HEK293 (cell line): ENCODE measurements at regions not wholly inside any gene's neighbourhood (a gene's known extent, or its start where the extent isn't known, plus 50 kb on each side); places are given as distances from the start of the nearest gene placed in this dataset.

Experiments used
- CTCF ChIA-PET: fragments of 350-600 bp; formaldehyde crosslinking; extraction: SDS; loops from one replicate; lab custom pipeline; 2021; ENCODE audit warnings: antibody characterized with exemption; lab: Yijun Ruan, JAX
- POLR2A ChIA-PET: fragments of 300-600 bp; formaldehyde crosslinking; extraction: SDS; loops from one replicate; lab custom pipeline; 2020; ENCODE audit warnings: antibody characterized with exemption, inconsistent platforms; lab: Yijun Ruan, JAX
- H3K27ac ChIP-seq: fragments of 200-500 bp; sonication (Bioruptor generic); 2 replicates; pipeline ENCODE4 v1.5.1; 2014; ENCODE audit warnings: low read depth, low read length, control low read depth, inconsistent platforms; ENCODE audit errors: extremely low read depth
- H3K36me3 ChIP-seq, 2 experiments: fragments of 200-500 bp in 1 of 2; sonication (Bioruptor generic) in 1 of 2; 1 replicate in 1 of 2; 2 replicates in 1 of 2; pipeline ENCODE4 v1.5.1; 2014 to 2017; ENCODE audit warnings: inconsistent platforms in 2 of 2, low read length in 2 of 2; ENCODE audit not compliant: control insufficient read depth in 2 of 2, insufficient read depth in 1 of 2
- H3K4me1 ChIP-seq: fragments of 200-500 bp; sonication (Bioruptor generic); 2 replicates; pipeline ENCODE4 v1.5.1; 2014; ENCODE audit warnings: mild to moderate bottlenecking, low read length, inconsistent platforms; ENCODE audit not compliant: control insufficient read depth, insufficient read depth
- H3K4me3 ChIP-seq: 2 replicates; pipeline ENCODE4 v1.5.1; 2011; ENCODE audit warnings: low read depth, mild to moderate bottlenecking, control low read depth, low read length, moderate library complexity
- H3K9me3 ChIP-seq: fragments of 200-500 bp; sonication (Bioruptor generic); 2 replicates; pipeline ENCODE4 v1.5.1; 2014; ENCODE audit warnings: low read depth, low read length, inconsistent platforms; ENCODE audit not compliant: control insufficient read depth, insufficient read depth
- GLIS1 ChIP-seq: fragments of 450-650 bp; formaldehyde crosslinking; IDR thresholded peaks from 2 replicates; pipeline ENCODE4 v1.5.1; 2016; ENCODE audit warnings: missing biosample characterization, missing genetic modification characterization
- KLF16 ChIP-seq: fragments of 450-650 bp; formaldehyde crosslinking; IDR thresholded peaks from 2 replicates; pipeline ENCODE4 v1.5.1; 2017; ENCODE audit warnings: missing biosample characterization, missing genetic modification characterization
- MEIS1 ChIP-seq: sonication (generic); formaldehyde crosslinking; IDR thresholded peaks from 2 replicates; pipeline ENCODE4 v1.8.1; 2022; ENCODE audit warnings: missing genetic modification reagents, mild to moderate bottlenecking, borderline replicate concordance
- OVOL3 ChIP-seq: fragments of 450-650 bp; formaldehyde crosslinking; IDR thresholded peaks from 2 replicates; pipeline ENCODE4 v1.5.1; 2016; ENCODE audit warnings: missing biosample characterization, missing genetic modification characterization
- ZBTB17 ChIP-seq: fragments of 450-650 bp; formaldehyde crosslinking; IDR thresholded peaks from 2 replicates; pipeline ENCODE4 v1.5.1; 2016; ENCODE audit warnings: missing biosample characterization, missing genetic modification characterization
- ZNF133 ChIP-seq: fragments of 450-650 bp; formaldehyde crosslinking; IDR thresholded peaks from 2 replicates; pipeline ENCODE4 v1.5.1; 2016; ENCODE audit warnings: missing biosample characterization, missing genetic modification characterization
- ZNF169 ChIP-seq: fragments of 450-650 bp; formaldehyde crosslinking; IDR thresholded peaks from 2 replicates; pipeline ENCODE4 v1.5.1; 2016; ENCODE audit warnings: missing biosample characterization, missing genetic modification characterization
- ZNF19 ChIP-seq: fragments of 450-650 bp; formaldehyde crosslinking; IDR thresholded peaks from 2 replicates; pipeline ENCODE4; 2016; ENCODE audit warnings: missing biosample characterization, missing genetic modification characterization, low read depth
- ZNF335 ChIP-seq: fragments of 450-650 bp; formaldehyde crosslinking; conservative IDR thresholded peaks from 2 replicates; pipeline ENCODE4 v1.5.1; 2016; ENCODE audit warnings: missing biosample characterization, missing genetic modification characterization
- ZNF391 ChIP-seq: fragments of 450-650 bp; formaldehyde crosslinking; IDR thresholded peaks from 2 replicates; pipeline ENCODE4 v1.5.1; 2016; ENCODE audit warnings: low read depth, missing biosample characterization, missing genetic modification characterization, borderline replicate concordance
- ZNF548 ChIP-seq: fragments of 450-650 bp; formaldehyde crosslinking; IDR thresholded peaks from 2 replicates; pipeline ENCODE4 v1.5.1; 2016; ENCODE audit warnings: missing biosample characterization, missing genetic modification characterization
- ZNF549 ChIP-seq: fragments of 450-650 bp; IDR thresholded peaks from 2 replicates; pipeline ENCODE4 v1.5.1; 2018; ENCODE audit warnings: missing biosample characterization, missing genetic modification characterization, mild to moderate bottlenecking, inconsistent platforms, moderate library complexity
- ZNF600 ChIP-seq: fragments of 450-650 bp; formaldehyde crosslinking; IDR thresholded peaks from 2 replicates; pipeline ENCODE4 v1.5.1; 2016; ENCODE audit warnings: missing biosample characterization, missing genetic modification characterization
- ZNF621 ChIP-seq: fragments of 450-650 bp; formaldehyde crosslinking; IDR thresholded peaks from 2 replicates; pipeline ENCODE4 v1.5.1; 2017; ENCODE audit warnings: missing biosample characterization, missing genetic modification characterization
- ZNF654 ChIP-seq: fragments of 450-650 bp; formaldehyde crosslinking; IDR thresholded peaks from 2 replicates; pipeline ENCODE4 v1.5.1; 2016; ENCODE audit warnings: low read depth, missing biosample characterization, missing genetic modification characterization
- ZNF677 ChIP-seq: fragments of 450-650 bp; IDR thresholded peaks from 2 replicates; pipeline ENCODE4 v1.5.0; 2018; ENCODE audit warnings: missing biosample characterization, mild to moderate bottlenecking, missing genetic modification characterization, moderate library complexity
- ZNF76 ChIP-seq: fragments of 450-650 bp; formaldehyde crosslinking; IDR thresholded peaks from 2 replicates; pipeline ENCODE4; 2016; ENCODE audit warnings: low read depth, missing biosample characterization, missing genetic modification characterization, borderline replicate concordance
- ZNF830 ChIP-seq: fragments of 450-650 bp; IDR thresholded peaks from 2 replicates; pipeline ENCODE4 v1.5.0; 2018; ENCODE audit warnings: missing biosample characterization, missing genetic modification characterization, low read depth, mild to moderate bottlenecking, moderate library complexity
- ZSCAN16 ChIP-seq: fragments of 450-650 bp; formaldehyde crosslinking; IDR thresholded peaks from 2 replicates; pipeline ENCODE4 v1.5.1; 2016; ENCODE audit warnings: missing biosample characterization, missing genetic modification characterization
- ZXDB ChIP-seq: fragments of 450-650 bp; formaldehyde crosslinking; IDR thresholded peaks from 2 replicates; pipeline ENCODE4 v1.5.1; 2016; ENCODE audit warnings: missing biosample characterization, missing genetic modification characterization
- TF ChIP-seq, protein P1 (sequence below): fragments of 450-650 bp; formaldehyde crosslinking; IDR thresholded peaks from 2 replicates; pipeline ENCODE4 v1.5.1; 2016; ENCODE audit warnings: missing biosample characterization, missing genetic modification characterization
- TF ChIP-seq, protein P2 (sequence below): fragments of 450-650 bp; formaldehyde crosslinking; IDR thresholded peaks from 2 replicates; pipeline ENCODE4 v1.5.1; 2016; ENCODE audit warnings: missing biosample characterization, missing genetic modification characterization, borderline replicate concordance

DNA sequence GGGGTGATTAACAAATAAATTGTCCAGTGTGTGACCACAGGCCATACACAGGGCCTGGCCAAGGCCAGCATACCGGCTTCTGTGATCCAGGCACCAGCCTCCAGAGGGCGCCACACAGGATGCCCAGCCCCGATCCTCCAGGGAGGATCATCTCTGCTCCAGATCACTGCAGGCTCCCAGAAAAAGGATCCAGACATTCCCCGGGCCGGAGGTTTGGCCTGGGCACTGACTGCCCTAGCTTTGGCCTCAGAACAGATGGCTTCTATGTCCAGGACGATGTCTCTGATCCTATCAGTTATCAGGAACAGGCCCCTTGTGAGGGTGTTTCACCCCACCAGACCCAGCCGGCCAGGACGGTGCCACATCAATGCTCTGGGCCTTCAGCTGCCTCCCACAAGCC, 74.5 kb upstream of the LMO1 start:
- POLR2A ChIA-PET: no interaction called here
- H3K4me1 ChIP-seq: no peaks in the 10 kb centered on the region
- TF ChIP-seq, protein P1, sequence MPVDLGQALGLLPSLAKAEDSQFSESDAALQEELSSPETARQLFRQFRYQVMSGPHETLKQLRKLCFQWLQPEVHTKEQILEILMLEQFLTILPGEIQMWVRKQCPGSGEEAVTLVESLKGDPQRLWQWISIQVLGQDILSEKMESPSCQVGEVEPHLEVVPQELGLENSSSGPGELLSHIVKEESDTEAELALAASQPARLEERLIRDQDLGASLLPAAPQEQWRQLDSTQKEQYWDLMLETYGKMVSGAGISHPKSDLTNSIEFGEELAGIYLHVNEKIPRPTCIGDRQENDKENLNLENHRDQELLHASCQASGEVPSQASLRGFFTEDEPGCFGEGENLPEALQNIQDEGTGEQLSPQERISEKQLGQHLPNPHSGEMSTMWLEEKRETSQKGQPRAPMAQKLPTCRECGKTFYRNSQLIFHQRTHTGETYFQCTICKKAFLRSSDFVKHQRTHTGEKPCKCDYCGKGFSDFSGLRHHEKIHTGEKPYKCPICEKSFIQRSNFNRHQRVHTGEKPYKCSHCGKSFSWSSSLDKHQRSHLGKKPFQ: no peak
- TF ChIP-seq ZNF654 (tag by site-specific recombination): 0 out of 2 replicates have a peak, but pooled peaks have one; percentile 8
- TF ChIP-seq ZNF76 (tag by site-specific recombination): no peak
- TF ChIP-seq ZNF677 (tag by site-specific recombination): no peak
- no peak for TF ChIP-seq ZNF621
- TF ChIP-seq OVOL3 (tag by site-specific recombination): no peak
- TF ChIP-seq ZSCAN16 (tag by site-specific recombination): no peak
- TF ChIP-seq ZNF600 (tag by site-specific recombination): peak; percentile 71
- peak; percentile 51; the same call in 1 of the 2 replicates for TF ChIP-seq ZBTB17 (tag by site-specific recombination)
- TF ChIP-seq ZNF19 (tag by site-specific recombination): no peak
- TF ChIP-seq ZNF830 (tag by site-specific recombination): no peak
- TF ChIP-seq, all 188 proteins: peak for 3
- no peak overlapping the region for H3K4me3 ChIP-seq
- H3K9me3 ChIP-seq: no peaks in the 10 kb centered on the region
- no peak overlapping the region for H3K27ac ChIP-seq
- no peaks in the 10 kb centered on the region for H3K36me3 ChIP-seq
- CTCF ChIA-PET: interaction anchor here (0.6 to 1.7 kb wide), 8 partner anchors 10 to 720 kb away, joined by 3 to 8 read pairs (median 3); no protein-coding TSS in a partner anchor

DNA sequence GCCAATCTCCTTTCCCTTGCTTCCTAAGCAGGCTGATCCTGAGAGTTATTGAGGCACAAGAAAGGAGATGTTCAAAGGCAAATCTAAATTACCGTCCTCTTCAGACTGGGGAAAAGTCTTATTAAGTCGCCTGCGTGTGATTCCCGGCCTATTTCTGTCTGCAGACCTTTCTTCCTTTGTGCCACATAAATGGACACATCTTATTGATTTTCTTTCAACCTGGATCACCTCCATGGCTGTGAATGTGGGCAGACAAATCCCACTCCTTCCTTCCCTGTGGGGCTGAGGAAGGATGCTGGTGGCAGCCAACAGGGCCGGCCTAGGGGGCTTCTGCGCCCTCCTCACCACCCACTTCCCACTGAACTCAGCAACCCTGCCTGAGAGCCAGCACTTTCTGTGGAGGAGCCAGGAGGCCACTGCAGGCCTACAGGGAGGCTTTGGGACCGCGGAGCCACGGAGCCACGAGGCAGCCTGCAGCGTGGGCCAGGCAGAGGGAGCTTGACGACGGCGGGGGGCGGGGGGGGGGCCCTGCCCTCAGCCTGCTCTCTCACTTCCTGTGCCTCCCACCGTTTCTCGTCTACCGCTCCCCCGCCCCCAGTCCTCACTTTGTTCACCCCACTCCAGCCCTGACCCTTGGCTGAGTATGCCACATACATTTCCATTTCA, 73.6 kb upstream of the LMO1 start:
- Histone ChIP-seq H3K4me1 (no peaks in the 10 kb centered on the region), H3K4me3 (no peak overlapping the region), H3K27ac (no peak overlapping the region), H3K9me3 (no peaks in the 10 kb centered on the region), H3K36me3 (no peaks in the 10 kb centered on the region)
- TF ChIP-seq ZNF133 (tag by site-specific recombination) (no peak), ZNF391 (tag by site-specific recombination) (no peak)
- CTCF ChIA-PET: interaction anchor here (0.6 to 1.7 kb wide), 6 partner anchors 18 to 579 kb away, joined by 3 to 8 read pairs (median 4); no protein-coding TSS in a partner anchor
- POLR2A ChIA-PET: no interaction called here

DNA sequence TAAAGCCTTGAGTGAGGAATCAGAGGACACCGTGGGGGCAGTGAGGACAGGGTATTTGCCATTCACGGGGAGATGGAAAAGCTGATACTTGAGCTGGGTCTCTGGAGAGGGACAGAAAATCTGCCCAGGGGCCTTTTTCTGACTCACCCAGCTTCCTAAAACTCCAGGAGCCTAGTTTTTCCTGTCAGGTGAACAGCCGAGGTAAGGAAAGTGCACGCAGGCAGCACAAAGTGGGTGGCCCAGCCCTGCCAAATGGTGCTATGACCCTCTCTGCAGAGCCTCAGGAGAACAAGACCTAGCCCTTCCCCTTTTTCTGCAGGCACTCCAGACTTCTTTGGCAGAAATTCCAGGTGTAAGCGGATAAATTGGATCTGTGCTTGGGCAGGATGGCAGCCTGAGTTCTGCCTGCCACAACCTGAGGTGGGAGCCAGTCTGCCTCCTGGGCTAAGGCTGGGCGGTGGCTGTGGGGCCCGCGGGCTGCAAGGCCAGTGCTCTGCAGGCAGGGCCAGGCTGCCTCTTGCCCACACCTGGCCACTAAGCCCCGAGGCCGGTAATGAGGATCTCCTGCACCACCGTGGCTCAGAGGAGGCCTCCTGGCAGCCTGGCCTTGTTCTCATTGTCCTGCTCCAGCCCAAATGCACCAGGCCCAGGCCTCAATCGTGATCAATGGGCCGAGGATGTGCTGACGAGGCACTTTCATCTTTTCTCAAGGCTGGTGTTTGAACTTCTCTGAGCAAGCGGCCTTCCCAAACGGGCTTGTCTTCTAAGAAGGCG, 72.9 kb upstream of the LMO1 start:
- Histone ChIP-seq H3K9me3 (no peaks in the 10 kb centered on the region), H3K36me3 (no peaks in the 10 kb centered on the region), H3K4me3 (no peak overlapping the region), H3K27ac (no peak overlapping the region)
- ChIA-PET POLR2A (interaction anchor here (0.6 kb wide), 1 partner anchor 108 kb away, joined by 3 read pairs; no protein-coding TSS in a partner anchor), CTCF (interaction anchor here (1.0 kb wide), 1 partner anchor 22 kb away, joined by 3 read pairs; no protein-coding TSS in a partner anchor)
- no peak for TF ChIP-seq ZNF169 (tag by site-specific recombination)
- TF ChIP-seq GLIS1 (tag by site-specific recombination): peak; percentile 43; the same call in 1 of the 2 replicates
- TF ChIP-seq, all 188 proteins: peak for 1
- no peaks in the 10 kb centered on the region for H3K4me1 ChIP-seq

DNA sequence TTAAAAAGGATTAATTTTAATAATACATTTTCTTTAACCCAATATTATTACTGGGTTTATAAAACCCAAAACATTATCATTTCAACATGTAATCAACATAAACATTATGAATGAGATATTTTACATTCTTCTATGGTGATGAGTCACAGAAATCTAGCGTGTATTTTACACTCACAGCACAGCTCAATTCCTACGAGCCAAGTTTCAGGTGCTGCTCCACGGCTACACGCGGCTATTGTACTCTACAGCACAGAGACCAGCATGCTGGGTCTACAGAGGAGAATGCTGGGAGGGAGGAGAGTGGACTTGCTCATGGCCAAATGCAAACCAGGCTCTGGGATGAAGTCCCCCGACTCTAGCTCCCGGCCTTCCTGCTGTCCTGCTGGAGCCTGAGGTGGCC, 72.0 kb upstream of the LMO1 start:
- no peak overlapping the region for H3K4me3 ChIP-seq
- no peaks in the 10 kb centered on the region for H3K36me3 ChIP-seq
- no peak overlapping the region for H3K27ac ChIP-seq
- ChIA-PET POLR2A (interaction anchor here (0.6 kb wide), 1 partner anchor 107 kb away, joined by 3 read pairs; no protein-coding TSS in a partner anchor), CTCF (interaction anchor here (0.9 to 1.0 kb wide), 2 partner anchors 21 to 216 kb away, joined by 3 read pairs; no protein-coding TSS in a partner anchor)
- H3K9me3 ChIP-seq: no peaks in the 10 kb centered on the region
- H3K4me1 ChIP-seq: no peaks in the 10 kb centered on the region
- TF ChIP-seq ZXDB (no peak), ZNF549 (tag by site-specific recombination) (no peak), KLF16 (tag by site-specific recombination) (no peak), ZNF548 (tag by site-specific recombination) (no peak), MEIS1 (no peak), ZNF335 (tag by site-specific recombination) (no peak)
- TF ChIP-seq, protein P2, sequence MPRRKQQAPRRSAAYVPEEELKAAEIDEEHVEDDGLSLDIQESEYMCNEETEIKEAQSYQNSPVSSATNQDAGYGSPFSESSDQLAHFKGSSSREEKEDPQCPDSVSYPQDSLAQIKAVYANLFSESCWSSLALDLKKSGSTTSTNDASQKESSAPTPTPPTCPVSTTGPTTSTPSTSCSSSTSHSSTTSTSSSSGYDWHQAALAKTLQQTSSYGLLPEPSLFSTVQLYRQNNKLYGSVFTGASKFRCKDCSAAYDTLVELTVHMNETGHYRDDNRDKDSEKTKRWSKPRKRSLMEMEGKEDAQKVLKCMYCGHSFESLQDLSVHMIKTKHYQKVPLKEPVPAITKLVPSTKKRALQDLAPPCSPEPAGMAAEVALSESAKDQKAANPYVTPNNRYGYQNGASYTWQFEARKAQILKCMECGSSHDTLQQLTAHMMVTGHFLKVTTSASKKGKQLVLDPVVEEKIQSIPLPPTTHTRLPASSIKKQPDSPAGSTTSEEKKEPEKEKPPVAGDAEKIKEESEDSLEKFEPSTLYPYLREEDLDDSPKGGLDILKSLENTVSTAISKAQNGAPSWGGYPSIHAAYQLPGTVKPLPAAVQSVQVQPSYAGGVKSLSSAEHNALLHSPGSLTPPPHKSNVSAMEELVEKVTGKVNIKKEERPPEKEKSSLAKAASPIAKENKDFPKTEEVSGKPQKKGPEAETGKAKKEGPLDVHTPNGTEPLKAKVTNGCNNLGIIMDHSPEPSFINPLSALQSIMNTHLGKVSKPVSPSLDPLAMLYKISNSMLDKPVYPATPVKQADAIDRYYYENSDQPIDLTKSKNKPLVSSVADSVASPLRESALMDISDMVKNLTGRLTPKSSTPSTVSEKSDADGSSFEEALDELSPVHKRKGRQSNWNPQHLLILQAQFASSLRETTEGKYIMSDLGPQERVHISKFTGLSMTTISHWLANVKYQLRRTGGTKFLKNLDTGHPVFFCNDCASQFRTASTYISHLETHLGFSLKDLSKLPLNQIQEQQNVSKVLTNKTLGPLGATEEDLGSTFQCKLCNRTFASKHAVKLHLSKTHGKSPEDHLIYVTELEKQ (tag by site-specific recombination): no peak
